ENCODE measurements at regions not wholly inside any gene's neighbourhood (a gene's known extent, or its start where the extent isn't known, plus 50 kb on each side); places are given as distances from the start of the nearest gene placed in this dataset.
"Not testable (repeated sequence)": the region's sequence is repeated elsewhere in the genome, so short reads cannot be mapped to it uniquely, and the experiment has no call there.

DNA sequence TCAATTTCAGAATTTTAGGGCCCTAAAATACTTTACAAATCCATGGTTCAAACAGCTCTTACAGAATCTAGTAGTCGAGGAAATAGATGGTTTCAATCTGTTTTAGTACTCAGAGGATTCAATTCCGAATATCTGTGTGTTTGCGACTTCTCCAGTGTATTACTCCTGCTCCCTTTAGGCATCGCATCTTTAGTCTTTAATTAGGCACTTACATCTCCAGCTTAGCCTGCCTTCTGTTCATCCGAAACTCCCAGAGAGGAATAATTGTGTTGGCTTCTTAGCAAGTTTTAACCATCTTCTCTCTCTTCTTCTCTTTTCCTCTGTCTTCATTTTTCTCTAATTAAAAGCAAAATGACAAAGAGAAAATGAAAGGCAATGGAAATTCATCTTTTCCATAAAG, 1901.3 kb upstream of the TENM3 start:
- Histone ChIP-seq H3K9me3 (ENCODE audit: control insufficient read depth, low read length) (no peaks in the 10 kb centered on the region), H3K4me3 (ENCODE audit: extremely low read depth, insufficient read depth, low read length, poor library complexity, severe bottlenecking) (no peak overlapping the region), H3K27ac (ENCODE audit: low read depth, low read length, severe bottlenecking) (no peak overlapping the region), H3K4me1 (ENCODE audit: control insufficient read depth, insufficient read depth, low read length, poor library complexity, severe bottlenecking) (no peaks in the 10 kb centered on the region), H3K36me3 (ENCODE audit: control insufficient read depth, insufficient read depth, low read length) (no peaks in the 10 kb centered on the region)
- WGBS, 2 experiments (ENCODE audit: insufficient coverage in 2 of 2) = 80% methylated on average over 1 of the region's 5 CpGs; no CpG with 5 or more reads in 1 of the 2 experiments

DNA sequence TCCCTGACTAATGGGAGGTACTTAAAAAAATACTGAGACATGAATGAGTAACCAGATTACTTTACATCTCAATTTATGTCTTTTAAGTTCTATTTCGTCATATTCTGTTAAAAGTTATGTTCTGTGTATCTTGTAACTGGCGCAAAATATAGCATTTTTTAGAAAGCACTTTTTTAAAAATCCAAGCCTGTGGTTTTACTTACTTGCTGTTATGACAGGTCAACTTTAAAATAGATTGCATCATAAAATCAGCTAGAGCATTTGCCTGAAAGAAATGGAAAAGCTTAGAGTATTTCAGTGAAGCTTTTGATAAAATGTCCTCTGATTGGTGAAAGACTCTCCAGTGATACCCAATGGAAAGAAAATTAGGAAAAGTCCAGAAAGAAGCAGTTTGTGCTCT, 1892.3 kb upstream of the TENM3 start:
- Histone ChIP-seq H3K36me3 (ENCODE audit: control insufficient read depth, insufficient read depth, low read length) (no peaks in the 10 kb centered on the region), H3K27ac (ENCODE audit: low read depth, low read length, severe bottlenecking) (no peak overlapping the region), H3K4me1 (ENCODE audit: control insufficient read depth, insufficient read depth, low read length, poor library complexity, severe bottlenecking) (no peaks in the 10 kb centered on the region), H3K4me3 (ENCODE audit: extremely low read depth, insufficient read depth, low read length, poor library complexity, severe bottlenecking) (no peak overlapping the region), H3K9me3 (ENCODE audit: control insufficient read depth, low read length) (no peaks in the 10 kb centered on the region)
- no CpG with 5 or more reads among the region's 2 CpGs for WGBS, 2 experiments (ENCODE audit: insufficient coverage in 2 of 2)

DNA sequence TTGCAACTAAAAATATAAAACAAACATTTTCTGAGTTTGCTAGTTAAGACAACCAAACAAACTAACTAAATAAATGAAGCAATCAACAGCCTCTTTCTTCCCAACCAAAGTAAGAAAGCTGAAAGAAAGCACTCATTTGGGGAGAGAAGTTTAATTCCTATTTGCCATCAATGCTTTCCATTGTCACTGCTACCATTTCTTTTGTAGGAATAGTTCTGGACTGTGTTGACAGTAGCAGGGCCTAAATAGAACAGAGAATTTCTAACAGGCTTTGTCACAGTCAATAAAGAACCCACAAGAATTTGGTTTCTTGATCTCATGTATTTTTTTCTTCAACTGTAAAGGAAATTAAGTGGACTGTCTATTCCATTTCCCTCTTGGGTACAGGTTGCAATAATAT, 1886.4 kb upstream of the TENM3 start:
- Histone ChIP-seq H3K9me3 (ENCODE audit: control insufficient read depth, low read length) (no peaks in the 10 kb centered on the region), H3K36me3 (ENCODE audit: control insufficient read depth, insufficient read depth, low read length) (no peaks in the 10 kb centered on the region), H3K4me3 (ENCODE audit: extremely low read depth, insufficient read depth, low read length, poor library complexity, severe bottlenecking) (no peak overlapping the region), H3K4me1 (ENCODE audit: control insufficient read depth, insufficient read depth, low read length, poor library complexity, severe bottlenecking) (no peaks in the 10 kb centered on the region), H3K27ac (ENCODE audit: low read depth, low read length, severe bottlenecking) (no peak overlapping the region)

DNA sequence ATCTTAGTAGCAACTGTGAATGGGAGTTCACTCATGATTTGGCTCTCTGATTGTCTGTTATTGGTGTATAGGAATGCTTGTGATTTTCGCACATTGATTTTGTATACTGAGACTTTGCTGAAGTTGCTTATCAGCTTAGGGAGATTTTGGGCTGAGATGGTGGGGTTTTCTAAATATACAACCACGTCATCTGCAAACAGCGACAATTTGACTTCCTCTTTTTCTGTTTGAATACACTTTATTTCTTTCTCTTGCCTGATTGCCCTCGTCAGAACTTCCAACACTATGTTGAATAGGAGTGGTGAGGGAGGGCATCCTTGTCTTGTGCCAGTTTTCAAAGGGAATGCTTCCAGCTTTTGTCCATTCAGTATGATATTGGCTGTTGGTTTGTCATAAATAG, 1883.1 kb upstream of the TENM3 start:
- H3K4me3 ChIP-seq (ENCODE audit: extremely low read depth, insufficient read depth, low read length, poor library complexity, severe bottlenecking); H3K4me1 ChIP-seq (ENCODE audit: control insufficient read depth, insufficient read depth, low read length, poor library complexity, severe bottlenecking); H3K27ac ChIP-seq (ENCODE audit: low read depth, low read length, severe bottlenecking); H3K36me3 ChIP-seq (ENCODE audit: control insufficient read depth, insufficient read depth, low read length); H3K9me3 ChIP-seq (ENCODE audit: control insufficient read depth, low read length): not testable (repeated sequence)
- 100% methylated on average over 1 of the region's 4 CpGs; no CpG with 5 or more reads in 1 of the 2 experiments for WGBS, 2 experiments (ENCODE audit: insufficient coverage in 2 of 2)

DNA sequence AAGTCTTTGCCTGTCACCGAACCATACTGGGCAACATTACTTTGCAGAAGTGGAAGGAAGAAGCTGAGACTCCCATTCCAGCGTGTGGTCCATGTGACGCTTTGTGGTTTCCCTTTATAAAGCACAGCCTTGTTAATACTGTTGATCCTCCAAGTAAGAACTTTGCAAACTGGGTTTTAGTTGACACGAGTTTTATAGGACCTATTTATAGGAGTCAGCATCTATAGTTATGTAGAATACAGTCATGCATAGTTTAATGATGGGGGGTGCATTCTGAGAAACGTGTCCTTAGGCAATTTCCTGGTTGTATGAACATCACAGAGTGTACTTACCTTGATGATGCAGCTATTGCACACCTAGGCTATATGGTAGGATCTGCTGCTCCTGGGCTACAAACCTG, 1879.4 kb upstream of the TENM3 start:
- no peaks in the 10 kb centered on the region for H3K4me1 ChIP-seq (ENCODE audit: control insufficient read depth, insufficient read depth, low read length, poor library complexity, severe bottlenecking)
- 75 to 90% methylated on average over 2 to 4 of the region's 5 CpGs for WGBS, 2 experiments (ENCODE audit: insufficient coverage in 2 of 2)
- H3K9me3 ChIP-seq (ENCODE audit: control insufficient read depth, low read length) = no peaks in the 10 kb centered on the region
- no peak overlapping the region for H3K4me3 ChIP-seq (ENCODE audit: extremely low read depth, insufficient read depth, low read length, poor library complexity, severe bottlenecking)
- no peak overlapping the region for H3K27ac ChIP-seq (ENCODE audit: low read depth, low read length, severe bottlenecking)
- H3K36me3 ChIP-seq (ENCODE audit: control insufficient read depth, insufficient read depth, low read length) = no peaks in the 10 kb centered on the region

DNA sequence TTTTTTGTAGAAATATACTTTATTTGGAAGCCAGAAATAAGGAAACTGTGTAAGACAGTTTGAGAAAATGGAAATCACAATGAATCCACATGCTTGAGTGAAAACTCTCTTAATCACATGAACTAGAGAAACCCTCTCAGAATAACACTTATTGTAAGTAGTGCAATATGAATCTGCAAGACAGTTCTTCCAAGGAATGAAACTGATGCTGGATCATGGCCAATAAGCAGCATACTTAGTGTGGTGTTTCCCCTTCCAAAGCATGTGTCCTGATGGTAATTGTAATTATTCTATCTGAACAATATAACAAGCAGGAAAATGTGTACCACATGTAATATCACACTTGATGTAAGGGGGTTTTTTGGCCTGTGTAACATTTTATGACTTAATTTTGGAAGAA, 1870.5 kb upstream of the TENM3 start:
- H3K36me3 ChIP-seq (ENCODE audit: control insufficient read depth, insufficient read depth, low read length) = no peaks in the 10 kb centered on the region
- H3K27ac ChIP-seq (ENCODE audit: low read depth, low read length, severe bottlenecking) = no peak overlapping the region
- no peaks in the 10 kb centered on the region for H3K9me3 ChIP-seq (ENCODE audit: control insufficient read depth, low read length)
- H3K4me3 ChIP-seq (ENCODE audit: extremely low read depth, insufficient read depth, low read length, poor library complexity, severe bottlenecking) = no peak overlapping the region
- H3K4me1 ChIP-seq (ENCODE audit: control insufficient read depth, insufficient read depth, low read length, poor library complexity, severe bottlenecking) = no peaks in the 10 kb centered on the region

DNA sequence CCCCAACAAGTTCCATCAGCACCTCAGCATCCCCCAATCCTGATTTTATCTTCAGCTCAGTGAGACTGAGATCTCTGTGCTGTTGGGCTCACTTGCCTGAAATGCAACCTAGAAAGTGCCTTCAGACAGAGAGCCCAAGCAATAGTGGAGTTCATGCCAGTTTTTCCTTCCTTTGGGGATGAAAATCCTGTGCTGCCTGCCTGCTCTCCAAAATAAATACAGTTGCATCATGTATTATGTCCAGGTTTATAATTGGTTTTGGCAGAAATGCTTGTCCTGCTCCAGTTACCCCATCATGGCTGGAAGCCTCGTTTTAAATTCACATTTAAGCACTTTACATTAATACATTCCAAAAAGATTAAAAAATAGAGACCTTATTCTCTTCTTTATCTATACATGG, 1865.5 kb upstream of the TENM3 start:
- Histone ChIP-seq H3K36me3 (ENCODE audit: control insufficient read depth, insufficient read depth, low read length) (no peaks in the 10 kb centered on the region), H3K9me3 (ENCODE audit: control insufficient read depth, low read length) (no peaks in the 10 kb centered on the region), H3K4me1 (ENCODE audit: control insufficient read depth, insufficient read depth, low read length, poor library complexity, severe bottlenecking) (no peaks in the 10 kb centered on the region), H3K4me3 (ENCODE audit: extremely low read depth, insufficient read depth, low read length, poor library complexity, severe bottlenecking) (no peak overlapping the region), H3K27ac (ENCODE audit: low read depth, low read length, severe bottlenecking) (no peak overlapping the region)
- WGBS, 2 experiments (ENCODE audit: insufficient coverage in 2 of 2) = no CpG with 5 or more reads among the region's 1 CpG

DNA sequence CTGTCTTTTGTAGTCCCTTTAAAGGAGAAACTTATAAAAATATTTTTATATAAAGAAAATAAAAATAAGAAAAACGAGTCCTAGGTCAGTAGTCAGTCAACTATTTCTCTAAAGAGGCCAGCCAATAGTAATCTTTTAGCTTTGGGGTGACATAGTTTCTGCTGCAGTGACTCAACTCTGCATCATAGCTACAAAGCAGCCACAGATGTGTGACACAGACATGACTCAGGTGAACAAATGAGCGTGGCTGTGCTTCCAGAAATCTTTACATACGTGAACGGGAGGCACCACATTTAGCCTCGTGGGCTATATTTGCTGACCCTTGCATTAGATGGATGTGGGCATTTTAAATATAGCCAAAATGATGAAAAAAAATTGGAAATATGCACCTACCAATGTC, 1862.5 kb upstream of the TENM3 start:
- no peak overlapping the region for H3K27ac ChIP-seq (ENCODE audit: low read depth, low read length, severe bottlenecking)
- 93% methylated on average over 3 of the region's 5 CpGs; no CpG with 5 or more reads in 1 of the 2 experiments for whole genome bisulfite sequencing, 2 experiments (ENCODE audit: insufficient coverage in 2 of 2)
- H3K9me3 ChIP-seq (ENCODE audit: control insufficient read depth, low read length) = no peaks in the 10 kb centered on the region
- no peaks in the 10 kb centered on the region for H3K36me3 ChIP-seq (ENCODE audit: control insufficient read depth, insufficient read depth, low read length)
- no peak overlapping the region for H3K4me3 ChIP-seq (ENCODE audit: extremely low read depth, insufficient read depth, low read length, poor library complexity, severe bottlenecking)
- H3K4me1 ChIP-seq (ENCODE audit: control insufficient read depth, insufficient read depth, low read length, poor library complexity, severe bottlenecking) = no peaks in the 10 kb centered on the region

DNA sequence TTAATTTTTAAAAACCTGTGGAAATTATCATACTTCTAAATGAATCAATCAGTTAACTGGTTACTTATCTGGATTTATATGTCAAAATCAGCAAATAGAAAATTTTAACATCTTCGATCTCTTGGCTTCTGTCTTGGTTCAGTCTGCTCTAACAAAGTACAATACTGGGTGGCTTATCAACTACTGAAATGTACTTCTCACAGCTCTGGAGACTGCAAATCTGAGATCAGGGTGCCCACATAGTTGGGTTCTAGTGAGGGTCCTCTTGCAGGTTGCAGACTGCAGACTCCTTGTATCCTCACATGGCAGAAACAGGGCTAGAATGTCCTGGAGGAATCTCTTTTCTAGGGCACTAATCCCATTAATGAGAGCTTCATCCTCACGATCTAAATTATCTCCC, 1851.6 kb upstream of the TENM3 start:
- Histone ChIP-seq H3K4me1 (ENCODE audit: control insufficient read depth, insufficient read depth, low read length, poor library complexity, severe bottlenecking) (no peaks in the 10 kb centered on the region), H3K4me3 (ENCODE audit: extremely low read depth, insufficient read depth, low read length, poor library complexity, severe bottlenecking) (no peak overlapping the region), H3K9me3 (ENCODE audit: control insufficient read depth, low read length) (no peaks in the 10 kb centered on the region), H3K27ac (ENCODE audit: low read depth, low read length, severe bottlenecking) (no peak overlapping the region), H3K36me3 (ENCODE audit: control insufficient read depth, insufficient read depth, low read length) (no peaks in the 10 kb centered on the region)
- WGBS, 2 experiments (ENCODE audit: insufficient coverage in 2 of 2) = 80 to 88% methylated on average over 1 to 2 of the region's 2 CpGs

DNA sequence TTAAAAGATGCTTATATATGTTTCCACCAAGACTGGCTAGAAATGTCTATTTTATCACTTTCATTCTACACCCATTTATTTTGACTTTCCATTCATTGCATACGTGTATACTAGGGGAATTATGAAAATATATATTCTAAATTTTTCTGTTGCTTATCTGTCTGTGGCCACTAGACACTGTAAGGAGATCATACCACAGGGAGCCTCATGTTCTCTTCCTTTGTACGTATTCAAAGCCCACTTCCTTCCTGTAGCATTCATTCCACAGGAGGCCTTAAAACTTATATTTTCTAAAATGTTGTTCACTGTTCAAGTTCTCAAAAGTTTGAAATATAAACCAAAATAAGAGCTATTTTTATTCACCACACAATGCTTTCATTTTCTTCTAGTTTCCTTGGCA, 1848.9 kb upstream of the TENM3 start:
- Histone ChIP-seq H3K9me3 (ENCODE audit: control insufficient read depth, low read length) (no peaks in the 10 kb centered on the region), H3K27ac (ENCODE audit: low read depth, low read length, severe bottlenecking) (no peak overlapping the region), H3K4me1 (ENCODE audit: control insufficient read depth, insufficient read depth, low read length, poor library complexity, severe bottlenecking) (no peaks in the 10 kb centered on the region), H3K4me3 (ENCODE audit: extremely low read depth, insufficient read depth, low read length, poor library complexity, severe bottlenecking) (no peak overlapping the region), H3K36me3 (ENCODE audit: control insufficient read depth, insufficient read depth, low read length) (no peaks in the 10 kb centered on the region)
- WGBS, 2 experiments (ENCODE audit: insufficient coverage in 2 of 2) = no CpG with 5 or more reads among the region's 2 CpGs

DNA sequence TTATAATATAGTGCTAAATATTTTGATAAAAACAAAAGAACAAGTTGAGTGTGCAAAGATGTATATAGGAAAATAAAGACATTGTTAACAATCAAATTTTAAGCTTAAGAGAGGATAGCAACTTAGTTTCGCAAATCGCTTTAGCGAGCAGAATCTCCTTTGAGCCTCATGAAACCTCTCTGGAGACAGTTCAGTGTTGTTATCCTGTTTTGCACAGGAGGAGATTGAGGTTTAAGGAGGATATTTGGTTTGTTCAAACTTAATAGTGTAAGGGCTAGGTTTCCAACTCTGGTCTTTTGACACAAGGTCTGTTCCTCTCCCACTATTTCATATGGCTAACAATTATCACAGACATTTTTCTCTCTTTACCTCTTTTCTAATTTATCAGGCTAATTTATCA, 1848.5 kb upstream of the TENM3 start:
- Histone ChIP-seq H3K27ac (ENCODE audit: low read depth, low read length, severe bottlenecking) (no peak overlapping the region), H3K9me3 (ENCODE audit: control insufficient read depth, low read length) (no peaks in the 10 kb centered on the region), H3K4me3 (ENCODE audit: extremely low read depth, insufficient read depth, low read length, poor library complexity, severe bottlenecking) (no peak overlapping the region), H3K4me1 (ENCODE audit: control insufficient read depth, insufficient read depth, low read length, poor library complexity, severe bottlenecking) (no peaks in the 10 kb centered on the region), H3K36me3 (ENCODE audit: control insufficient read depth, insufficient read depth, low read length) (no peaks in the 10 kb centered on the region)
- WGBS, 2 experiments (ENCODE audit: insufficient coverage in 2 of 2) = 89 to 95% methylated on average over 3 of the region's 3 CpGs

DNA sequence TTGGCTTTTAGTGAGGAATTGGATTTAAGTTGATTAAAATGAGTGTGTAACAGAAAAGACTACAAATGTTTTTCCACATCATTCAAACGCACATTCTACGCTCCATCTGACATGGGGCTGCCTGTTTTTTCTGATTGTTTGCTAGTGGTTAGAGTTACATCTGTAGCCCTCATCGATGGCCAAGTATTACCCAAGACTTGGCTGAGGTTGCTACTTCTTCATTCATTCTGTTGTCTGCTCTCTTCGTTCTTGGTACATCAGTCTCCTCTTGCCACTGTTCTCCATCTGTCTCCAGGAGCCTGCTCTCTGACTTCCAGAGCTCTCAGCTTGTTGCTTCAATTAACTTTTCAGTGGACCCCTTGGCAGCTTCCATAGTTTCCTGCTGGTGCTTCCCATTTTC, 1844.6 kb upstream of the TENM3 start:
- Histone ChIP-seq H3K36me3 (ENCODE audit: control insufficient read depth, insufficient read depth, low read length) (no peaks in the 10 kb centered on the region), H3K4me1 (ENCODE audit: control insufficient read depth, insufficient read depth, low read length, poor library complexity, severe bottlenecking) (no peaks in the 10 kb centered on the region), H3K9me3 (ENCODE audit: control insufficient read depth, low read length) (no peaks in the 10 kb centered on the region), H3K4me3 (ENCODE audit: extremely low read depth, insufficient read depth, low read length, poor library complexity, severe bottlenecking) (no peak overlapping the region), H3K27ac (ENCODE audit: low read depth, low read length, severe bottlenecking) (no peak overlapping the region)
- WGBS, 2 experiments (ENCODE audit: insufficient coverage in 2 of 2) = 83 to 89% methylated on average over 2 of the region's 4 CpGs

Measured in mesodermal cell (in vitro differentiated cells).